ENCODE measurements at regions not wholly inside any gene's neighbourhood (a gene's known extent, or its start where the extent isn't known, plus 50 kb on each side); places are given as distances from the start of the nearest gene placed in this dataset.

DNA sequence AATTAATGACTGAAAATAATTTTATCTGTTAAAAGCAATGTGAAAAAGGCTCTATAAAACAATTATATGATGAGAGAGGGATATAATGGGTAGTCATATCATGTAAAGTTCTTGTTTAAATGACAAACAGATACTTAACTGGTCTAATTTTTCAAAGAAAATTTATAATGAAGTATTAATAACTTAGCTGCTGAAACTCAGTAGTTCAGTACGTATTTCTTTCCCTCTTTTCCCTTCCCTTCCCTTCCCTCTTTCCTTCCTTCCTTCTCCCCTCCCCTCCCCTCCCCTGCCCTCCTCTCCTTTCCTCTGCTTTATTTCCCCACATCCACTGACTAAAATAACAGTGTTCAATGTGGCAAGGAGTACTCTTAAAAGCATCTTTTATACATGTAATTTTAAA is 123.1 kb upstream of the PTGFR start:
- DNase-seq: no peak

- no peak for DNase-seq
Observed at GRCh38 chr1:78369546-78369945, 121.2 kb upstream of the PTGFR start.

DNA sequence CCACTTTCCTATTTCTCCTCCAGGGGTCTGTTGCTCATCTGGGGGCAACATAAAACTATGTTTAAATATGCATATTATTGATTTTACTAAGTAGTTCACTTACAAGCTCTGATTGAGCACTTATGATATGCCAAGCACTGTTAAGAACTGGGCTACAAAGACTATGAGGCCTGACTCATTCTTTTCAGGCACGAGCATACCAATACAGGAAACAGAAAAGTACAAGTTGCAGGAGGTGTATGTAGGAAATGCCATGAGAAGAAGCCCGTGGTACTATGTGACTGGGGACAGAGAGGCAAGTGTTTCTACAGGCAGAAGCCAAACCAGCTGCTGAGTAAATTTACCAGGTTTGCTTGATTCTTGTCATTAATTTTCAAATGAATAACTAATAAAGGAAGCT is 120.4 kb upstream of the PTGFR start:
- no peak for DNase-seq

DNA sequence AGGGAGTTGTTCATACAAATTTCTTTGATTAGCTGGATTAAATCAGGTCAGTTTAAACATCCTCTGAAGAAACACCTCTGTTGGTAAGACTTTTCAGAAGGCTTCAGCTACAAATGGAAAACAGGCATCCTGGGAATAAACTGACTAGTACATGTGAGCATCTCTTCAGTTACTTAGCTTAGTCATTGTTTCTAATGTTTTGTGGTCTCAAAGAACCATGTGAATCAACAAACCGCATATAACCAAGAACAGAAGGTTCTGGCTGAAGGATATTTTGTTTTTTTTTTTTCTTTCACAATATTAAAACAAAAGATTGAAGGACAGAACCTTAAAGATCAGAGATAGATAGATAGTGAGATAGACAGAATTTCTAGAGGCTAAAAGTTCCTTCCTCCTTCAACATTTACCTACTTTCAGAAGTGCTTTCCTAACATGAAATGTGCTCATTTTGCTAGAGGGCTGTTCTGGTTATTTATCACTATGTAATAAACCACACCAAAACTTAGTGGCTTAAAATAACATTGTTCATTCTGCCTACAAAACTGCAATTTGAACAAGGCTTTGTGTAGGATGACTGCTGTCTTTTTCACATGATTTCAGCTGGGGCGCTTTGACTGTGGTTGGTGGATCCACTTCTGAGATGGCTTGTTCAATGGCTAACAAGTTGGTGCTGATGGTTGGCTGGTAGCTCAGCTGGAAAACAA is 119.8 kb upstream of the PTGFR start:
- no peak for DNase-seq

DNA sequence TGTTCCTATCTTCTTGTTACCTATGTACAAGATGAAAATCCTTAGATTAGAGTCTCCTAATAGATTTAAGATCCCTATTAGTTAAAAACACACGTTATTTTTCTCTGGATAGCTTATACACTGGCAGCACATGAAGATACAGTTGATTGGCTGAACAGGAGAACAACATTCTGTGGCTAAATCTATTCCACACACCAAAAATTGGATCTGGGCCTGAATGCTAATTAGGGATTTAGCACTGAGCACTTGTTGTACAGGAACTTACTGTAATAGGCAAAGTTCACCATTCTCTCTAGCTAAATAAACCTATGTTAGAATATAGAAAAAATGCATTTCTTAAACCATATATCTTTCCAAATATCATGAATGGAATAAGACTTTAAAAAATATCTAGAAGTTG is 117.1 kb upstream of the PTGFR start:
- no peak for DNase-seq

DNA sequence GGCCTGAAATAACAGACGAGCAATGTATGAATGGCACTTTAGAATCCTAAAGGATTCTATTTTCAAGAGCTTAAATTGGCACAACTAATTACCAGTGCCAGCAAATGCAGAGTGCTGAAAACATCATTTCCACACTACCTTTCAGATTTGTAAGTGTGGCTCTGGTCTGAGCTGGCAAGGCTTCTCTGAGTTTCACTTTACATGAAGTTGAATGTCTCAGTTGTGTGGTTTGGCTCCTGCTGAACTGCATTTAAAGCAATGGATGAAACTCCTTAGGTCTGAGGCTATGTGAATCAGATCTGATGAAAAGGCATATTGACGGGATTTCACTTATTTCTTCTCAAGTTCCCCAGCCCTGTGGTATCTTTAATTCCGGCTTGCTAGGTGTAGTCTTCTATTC is 114.8 kb upstream of the PTGFR start:
- no peak for DNase-seq

- no peak for DNase-seq
Observed at GRCh38 chr1:78377356-78377928, 113.3 kb upstream of the PTGFR start.

- DNase-seq: no peak
Observed at GRCh38 chr1:78383923-78384322, 106.9 kb upstream of the PTGFR start.

GRCh38 chr1:78385744-78386462 is 104.9 kb upstream of the PTGFR start:
- DNase-seq: no peak

GRCh38 chr1:78387201-78387600 is 103.6 kb upstream of the PTGFR start:
- DNase-seq: no peak

DNA sequence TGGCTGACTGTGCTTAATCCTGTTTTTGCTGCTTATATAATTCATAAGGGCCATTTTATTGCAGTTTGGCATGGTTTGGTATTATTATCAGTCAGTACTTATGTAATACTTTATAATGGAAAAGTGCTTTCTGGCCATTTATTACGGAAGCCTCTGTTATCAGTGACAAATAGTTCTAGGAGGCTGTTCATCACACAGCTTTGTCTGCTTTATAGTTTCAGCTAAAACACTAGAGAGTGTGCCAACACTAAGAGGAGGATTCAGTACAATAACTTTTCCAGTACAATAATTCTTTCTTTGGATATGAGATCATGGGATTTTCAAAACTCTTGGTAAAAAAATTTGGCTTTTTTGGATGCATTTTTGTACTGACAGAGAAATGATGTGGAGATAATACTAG is 102.9 kb upstream of the PTGFR start:
- no peak for DNase-seq

- no peak for DNase-seq
Observed at GRCh38 chr1:78388275-78388674, 102.5 kb upstream of the PTGFR start.

GRCh38 chr1:78401148-78401547 is 89.6 kb upstream of the PTGFR start:
- DNase-seq: no peak

DNA sequence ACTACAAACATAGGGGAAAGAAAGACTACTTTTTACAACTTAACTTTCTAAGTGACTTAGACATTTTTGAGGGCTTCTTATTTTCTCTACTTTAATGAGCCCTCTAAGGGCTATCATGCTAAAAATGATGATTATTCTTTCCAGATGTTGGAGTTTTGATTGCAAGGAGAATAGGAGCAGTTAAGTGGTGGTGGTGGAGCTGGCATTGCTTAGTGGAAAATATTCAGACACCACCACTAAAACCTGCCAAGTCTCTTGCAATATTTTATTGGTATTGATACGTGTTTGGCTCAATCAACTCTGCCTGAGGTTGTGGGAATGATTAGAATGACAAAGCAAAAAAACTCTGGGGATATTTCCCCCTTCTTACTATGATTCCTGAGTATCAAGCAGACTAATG is 82.6 kb upstream of the PTGFR start:
- DNase-seq: peak in 1 of 14 donors; percentile 0

GRCh38 chr1:78408810-78409209 is 82.0 kb upstream of the PTGFR start:
- DNase-seq: no peak

- DNase-seq: no peak
Observed at GRCh38 chr1:78410643-78411042, 80.1 kb upstream of the PTGFR start.

- DNase-seq: no peak
Observed at GRCh38 chr1:78411707-78412106, 79.1 kb upstream of the PTGFR start.

DNA sequence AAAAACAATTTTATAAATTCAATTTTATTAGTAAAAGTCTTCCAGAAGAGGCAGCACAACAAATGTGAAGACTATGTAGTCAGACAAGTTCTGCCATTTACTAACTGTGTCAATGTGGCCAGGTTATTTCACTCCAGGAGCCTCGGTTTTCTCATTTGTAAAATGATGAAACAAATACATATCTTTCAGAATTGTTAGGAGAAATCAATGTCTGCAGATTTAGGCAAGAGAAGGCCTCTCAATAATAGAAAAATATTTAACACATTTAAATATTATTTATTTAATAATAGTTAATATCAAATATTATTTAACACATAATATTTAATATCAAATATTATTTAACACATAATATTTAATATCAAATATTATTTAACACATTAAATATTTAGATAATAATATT is 75.6 kb upstream of the PTGFR start:
- DNase-seq: no peak

- DNase-seq: no peak
Observed at GRCh38 chr1:78419309-78419708, 71.5 kb upstream of the PTGFR start.

- no peak for DNase-seq
Observed at GRCh38 chr1:78420181-78420580, 70.6 kb upstream of the PTGFR start.

GRCh38 chr1:78420688-78421087 is 70.1 kb upstream of the PTGFR start:
- DNase-seq: no peak

DNA sequence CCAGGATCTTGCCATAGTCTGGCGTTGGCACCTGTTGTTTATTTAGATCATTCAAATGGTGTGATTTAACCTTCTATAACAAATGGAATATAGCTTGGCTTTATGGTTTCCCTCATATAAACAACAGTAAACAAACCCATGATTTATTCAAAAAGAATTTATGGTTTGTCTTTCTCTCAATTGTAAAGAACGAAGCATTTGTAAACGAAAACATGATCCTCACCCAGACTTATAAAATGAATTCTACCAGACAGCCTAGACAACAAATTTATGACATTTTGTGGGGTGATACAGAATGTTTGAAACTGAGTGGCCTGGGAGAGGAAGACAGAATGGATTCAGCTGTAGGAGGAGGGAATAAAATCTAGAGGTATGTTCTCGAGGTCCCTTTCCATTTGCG is 66.1 kb upstream of the PTGFR start:
- DNase-seq: no peak

GRCh38 chr1:78426408-78426807 is 64.4 kb upstream of the PTGFR start:
- no peak for DNase-seq

DNA sequence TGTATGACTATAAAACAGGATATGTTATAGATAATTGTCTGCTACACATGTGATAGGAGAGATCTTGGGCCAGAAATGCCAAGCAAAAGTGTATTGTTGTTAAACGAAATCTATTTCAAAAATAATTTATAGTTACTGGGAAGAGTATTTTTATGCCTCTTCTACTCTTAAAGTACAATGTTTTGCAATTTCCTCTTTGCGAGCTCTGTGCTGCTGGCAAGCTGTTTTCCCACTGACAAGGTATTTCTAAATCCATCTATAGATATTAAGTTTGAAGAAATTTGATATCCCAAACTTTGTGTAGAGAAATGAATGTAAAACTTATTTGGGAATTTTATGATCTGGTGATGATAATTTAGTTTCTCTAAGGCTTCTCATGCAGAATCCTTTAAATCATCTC is 63.3 kb upstream of the PTGFR start:
- no peak for DNase-seq
